ENCODE measurements at regions not wholly inside any gene's neighbourhood (a gene's known extent, or its start where the extent isn't known, plus 50 kb on each side); places are given as distances from the start of the nearest gene placed in this dataset.

DNA sequence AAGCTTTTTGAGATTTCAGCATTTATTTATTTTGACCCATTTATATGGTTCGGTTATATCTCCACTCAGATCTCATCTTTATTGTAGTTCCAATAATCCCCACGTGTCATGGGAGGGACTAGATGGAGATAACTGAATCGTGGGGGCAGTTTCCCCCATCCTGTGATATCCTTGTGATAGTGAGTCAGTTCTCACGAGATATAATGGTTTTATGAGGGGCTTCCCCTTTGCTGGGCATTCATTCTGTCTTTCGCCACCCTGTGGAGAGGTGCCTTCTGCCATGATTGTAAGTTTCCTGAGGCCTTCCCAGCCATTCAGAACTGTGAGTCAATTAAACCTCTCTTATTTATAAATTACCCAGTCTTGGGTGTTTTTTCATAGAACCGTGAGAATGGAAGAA lies 96.5 kb upstream of the PCSK1 start:
- TF ChIP-seq EZH2phosphoT487 (IDR thresholded peaks at IDR 0.05; ENCODE audit: borderline replicate concordance, low read length) (no peak), EZH2 (IDR thresholded peaks at IDR 0.05; ENCODE audit: low read length, unreplicated experiment) (no peak)
